ENCODE measurements at regions not wholly inside any gene's neighbourhood (a gene's known extent, or its start where the extent isn't known, plus 50 kb on each side); places are given as distances from the start of the nearest gene placed in this dataset.
A peak's percentile ranks its signal among the peaks of the same experiment; 100 is the strongest.

DNA sequence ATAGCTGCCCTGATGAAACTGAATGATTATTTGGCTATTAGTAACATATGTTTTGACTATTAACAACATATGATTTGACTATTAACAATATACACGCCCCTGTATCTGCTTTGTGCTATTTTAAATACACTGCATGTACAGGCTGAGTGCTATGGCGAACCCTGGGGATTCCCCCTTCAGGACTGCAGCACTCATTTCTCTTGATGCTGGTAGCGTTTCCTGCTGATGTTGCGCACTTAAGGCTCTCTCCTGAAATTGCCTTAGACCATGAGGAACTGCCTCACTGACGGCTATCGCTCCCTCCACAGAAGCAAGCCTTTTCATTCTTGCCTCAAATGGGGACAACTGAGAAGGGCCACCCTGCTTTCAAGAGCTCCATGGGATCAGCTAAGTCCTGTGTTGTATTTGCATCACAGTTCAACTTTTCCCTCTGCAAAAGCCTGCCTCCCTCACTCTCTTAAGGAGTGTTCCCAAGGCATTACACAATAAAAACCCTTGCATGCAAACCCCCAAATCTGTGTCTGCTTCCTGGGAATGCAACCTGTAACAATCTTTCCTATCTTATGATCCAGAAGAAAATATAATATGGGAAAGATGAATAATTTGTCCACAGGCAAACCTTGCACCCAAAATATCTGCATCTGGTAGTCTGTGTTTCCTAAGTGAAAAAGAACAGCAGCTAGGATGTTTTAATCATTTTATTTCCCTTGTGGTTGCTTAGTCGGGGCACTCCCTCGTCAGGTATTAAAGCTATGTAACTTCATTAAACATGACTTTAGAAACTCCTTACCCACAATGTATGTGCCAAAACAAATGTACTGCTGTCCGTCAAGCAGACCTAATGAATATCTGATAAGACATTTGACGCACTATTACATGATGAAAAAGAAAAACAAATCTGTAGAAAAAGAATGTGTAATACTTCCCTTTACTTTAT lies 456.4 kb downstream of the COL12A1 start:
- Histone ChIP-seq H3K27me3 (ENCODE audit: control insufficient read depth in 1 of 2, insufficient read depth in 2 of 2, low read length in 1 of 2) (no peaks in the 10 kb centered on the region), H3K36me3 (ENCODE audit: control insufficient read depth in 1 of 2, insufficient read depth in 2 of 2, low read length in 1 of 2) (no peaks in the 10 kb centered on the region), H3K27ac (ENCODE audit: low read depth in 1 of 2, low read length in 2 of 2) (no peak overlapping the region), H3K4me3 (ENCODE audit: low read length in 2 of 2) (no peak overlapping the region), H3K4me1 (ENCODE audit: control insufficient read depth in 1 of 2, insufficient read depth in 2 of 2, low read length in 2 of 2) (no peaks in the 10 kb centered on the region), H3K9me3 (ENCODE audit: control insufficient read depth, low read length) (no peaks in the 10 kb centered on the region)
- WGBS, 2 donors = 25 to 35% methylated on average over 10 of the region's 10 CpGs
- ATAC-seq (ENCODE audit: low FRiP score) (no peak), DNase-seq (no peak)
- intact Hi-C loops (cut with DNase I) = no loop called here

GRCh38 chr6:74745670-74746069 lies 460.2 kb downstream of the COL12A1 start:
- WGBS, 2 donors = 24 to 25% methylated on average over 1 of the region's 1 CpG

DNA sequence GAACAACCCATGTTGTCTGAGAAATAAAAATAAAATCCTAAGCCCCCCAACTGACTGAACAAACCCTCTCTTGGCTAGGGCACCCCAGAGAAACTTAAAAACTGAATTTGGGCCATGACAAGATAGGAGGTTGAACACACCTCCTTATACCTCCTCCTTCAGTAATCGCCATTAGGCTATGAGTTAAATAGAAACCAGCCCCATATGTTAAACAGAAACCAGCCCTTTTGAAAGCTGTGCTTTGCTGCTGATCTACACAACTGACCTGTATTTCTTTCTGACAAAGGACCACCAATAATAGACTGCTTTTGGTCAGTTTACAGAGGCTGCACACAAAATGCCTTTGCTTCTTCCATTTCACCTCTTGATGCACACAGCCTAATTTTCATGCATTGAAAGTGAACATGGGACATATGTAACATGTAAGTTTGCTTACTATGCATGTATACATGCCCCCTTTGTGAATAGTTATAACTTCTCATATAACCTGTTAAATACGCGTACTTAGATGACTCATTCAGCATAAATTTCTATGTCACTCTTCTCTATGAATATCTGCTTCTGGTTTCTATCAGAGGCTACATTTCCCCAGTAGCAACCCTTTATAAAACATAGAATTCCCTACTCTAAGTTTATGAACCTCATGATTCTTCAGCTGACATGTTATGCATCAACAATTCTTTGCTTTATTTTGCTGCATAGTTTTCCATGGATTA lies 462.9 kb downstream of the COL12A1 start:
- Histone ChIP-seq H3K27ac (ENCODE audit: low read depth in 1 of 2, low read length in 2 of 2) (no peak overlapping the region), H3K4me1 (ENCODE audit: control insufficient read depth in 1 of 2, insufficient read depth in 2 of 2, low read length in 2 of 2) (no peaks in the 10 kb centered on the region), H3K9me3 (ENCODE audit: control insufficient read depth, low read length) (no peaks in the 10 kb centered on the region), H3K36me3 (ENCODE audit: control insufficient read depth in 1 of 2, insufficient read depth in 2 of 2, low read length in 1 of 2) (no peaks in the 10 kb centered on the region), H3K4me3 (ENCODE audit: low read length in 2 of 2) (no peak overlapping the region), H3K27me3 (ENCODE audit: control insufficient read depth in 1 of 2, insufficient read depth in 2 of 2, low read length in 1 of 2) (no peaks in the 10 kb centered on the region)
- intact Hi-C loops (cut with DNase I) = no loop called here
- 75 to 91% methylated on average over 3 of the region's 3 CpGs for WGBS, 2 donors
- ATAC-seq (ENCODE audit: low FRiP score) = no peak
- DNase-seq = no peak

More at GRCh38 chr6:74745670-74746069, 460.2 kb downstream of the COL12A1 start:
- no peak for DNase-seq
- Histone ChIP-seq H3K9me3 (ENCODE audit: control insufficient read depth, low read length) (no peaks in the 10 kb centered on the region), H3K27me3 (ENCODE audit: control insufficient read depth in 1 of 2, insufficient read depth in 2 of 2, low read length in 1 of 2) (no peaks in the 10 kb centered on the region), H3K4me3 (ENCODE audit: low read length in 2 of 2) (no peak overlapping the region), H3K36me3 (ENCODE audit: control insufficient read depth in 1 of 2, insufficient read depth in 2 of 2, low read length in 1 of 2) (no peaks in the 10 kb centered on the region), H3K27ac (ENCODE audit: low read depth in 1 of 2, low read length in 2 of 2) (no peak overlapping the region), H3K4me1 (ENCODE audit: control insufficient read depth in 1 of 2, insufficient read depth in 2 of 2, low read length in 2 of 2) (no peaks in the 10 kb centered on the region)
- no peak for ATAC-seq (ENCODE audit: low FRiP score)
- intact Hi-C loops (cut with DNase I) = no loop called here

- intact Hi-C loops (cut with DNase I) = no loop called here
These were observed 464.2 kb downstream of the COL12A1 start for GRCh38 chr6:74741646-74742045.

GRCh38 chr6:74735304-74735703 lies 470.5 kb downstream of the COL12A1 start:
- H3K4me1 ChIP-seq (ENCODE audit: control insufficient read depth in 1 of 2, insufficient read depth in 2 of 2, low read length in 2 of 2) = no peaks in the 10 kb centered on the region
- intact Hi-C loops (cut with DNase I) = loop anchor here in 1 of 2 donors (10.0 kb wide), 1 partner anchor 469 kb away; the partner anchor contains the start of gene COL12A1
- no peak overlapping the region for H3K4me3 ChIP-seq (ENCODE audit: low read length in 2 of 2)
- DNase-seq (no peak), ATAC-seq (ENCODE audit: low FRiP score) (peak; percentile 81)
- 2 to 4% methylated on average over 2 of the region's 2 CpGs for WGBS, 2 donors
- peaks cover 2% of the 10 kb centered on the region for H3K9me3 ChIP-seq (ENCODE audit: control insufficient read depth, low read length)
- H3K27me3 ChIP-seq (ENCODE audit: control insufficient read depth in 1 of 2, insufficient read depth in 2 of 2, low read length in 1 of 2) = no peaks in the 10 kb centered on the region
- H3K36me3 ChIP-seq (ENCODE audit: control insufficient read depth in 1 of 2, insufficient read depth in 2 of 2, low read length in 1 of 2) = no peaks in the 10 kb centered on the region
- H3K27ac ChIP-seq (ENCODE audit: low read depth in 1 of 2, low read length in 2 of 2) = no peak overlapping the region

More at GRCh38 chr6:74741646-74742045, 464.2 kb downstream of the COL12A1 start:
- ATAC-seq (ENCODE audit: low FRiP score) (no peak), DNase-seq (no peak)
- no peaks in the 10 kb centered on the region for H3K36me3 ChIP-seq (ENCODE audit: control insufficient read depth in 1 of 2, insufficient read depth in 2 of 2, low read length in 1 of 2)
- H3K4me3 ChIP-seq (ENCODE audit: low read length in 2 of 2) = no peak overlapping the region
- WGBS, 2 donors = 77 to 83% methylated on average over 1 of the region's 1 CpG
- no peaks in the 10 kb centered on the region for H3K4me1 ChIP-seq (ENCODE audit: control insufficient read depth in 1 of 2, insufficient read depth in 2 of 2, low read length in 2 of 2)
- no peak overlapping the region for H3K27ac ChIP-seq (ENCODE audit: low read depth in 1 of 2, low read length in 2 of 2)
- no peaks in the 10 kb centered on the region for H3K27me3 ChIP-seq (ENCODE audit: control insufficient read depth in 1 of 2, insufficient read depth in 2 of 2, low read length in 1 of 2)
- no peaks in the 10 kb centered on the region for H3K9me3 ChIP-seq (ENCODE audit: control insufficient read depth, low read length)

- Histone ChIP-seq H3K36me3 (ENCODE audit: control insufficient read depth in 1 of 2, insufficient read depth in 2 of 2, low read length in 1 of 2) (no peaks in the 10 kb centered on the region), H3K9me3 (ENCODE audit: control insufficient read depth, low read length) (peaks cover 2% of the 10 kb centered on the region), H3K27ac (ENCODE audit: low read depth in 1 of 2, low read length in 2 of 2) (no peak overlapping the region), H3K4me1 (ENCODE audit: control insufficient read depth in 1 of 2, insufficient read depth in 2 of 2, low read length in 2 of 2) (no peaks in the 10 kb centered on the region), H3K27me3 (ENCODE audit: control insufficient read depth in 1 of 2, insufficient read depth in 2 of 2, low read length in 1 of 2) (no peaks in the 10 kb centered on the region), H3K4me3 (ENCODE audit: low read length in 2 of 2) (no peak overlapping the region)
- intact Hi-C loops (cut with DNase I) = loop anchor here in 1 of 2 donors (10.0 kb wide), 1 partner anchor 470 kb away; the partner anchor contains the start of gene COL12A1
- ATAC-seq (ENCODE audit: low FRiP score) = no peak
- no peak for DNase-seq
- 16 to 27% methylated on average over 3 of the region's 3 CpGs for WGBS, 2 donors
These were observed 471.0 kb downstream of the COL12A1 start for GRCh38 chr6:74734901-74735300.

- Histone ChIP-seq H3K36me3 (ENCODE audit: control insufficient read depth in 1 of 2, insufficient read depth in 2 of 2, low read length in 1 of 2) (no peaks in the 10 kb centered on the region), H3K9me3 (ENCODE audit: control insufficient read depth, low read length) (peaks cover 2% of the 10 kb centered on the region), H3K27ac (ENCODE audit: low read depth in 1 of 2, low read length in 2 of 2) (no peak overlapping the region), H3K4me3 (ENCODE audit: low read length in 2 of 2) (no peak overlapping the region), H3K27me3 (ENCODE audit: control insufficient read depth in 1 of 2, insufficient read depth in 2 of 2, low read length in 1 of 2) (no peaks in the 10 kb centered on the region), H3K4me1 (ENCODE audit: control insufficient read depth in 1 of 2, insufficient read depth in 2 of 2, low read length in 2 of 2) (no peaks in the 10 kb centered on the region)
- no peak for DNase-seq
- intact Hi-C loops (cut with DNase I) = loop anchor here in 1 of 2 donors (10.0 kb wide), 1 partner anchor 471 kb away; the partner anchor contains the start of gene COL12A1
- ATAC-seq (ENCODE audit: low FRiP score) = peak; percentile 31
- 71 to 95% methylated on average over 2 of the region's 2 CpGs for whole genome bisulfite sequencing, 2 donors
These were observed 471.8 kb downstream of the COL12A1 start for GRCh38 chr6:74733830-74734620.

DNA sequence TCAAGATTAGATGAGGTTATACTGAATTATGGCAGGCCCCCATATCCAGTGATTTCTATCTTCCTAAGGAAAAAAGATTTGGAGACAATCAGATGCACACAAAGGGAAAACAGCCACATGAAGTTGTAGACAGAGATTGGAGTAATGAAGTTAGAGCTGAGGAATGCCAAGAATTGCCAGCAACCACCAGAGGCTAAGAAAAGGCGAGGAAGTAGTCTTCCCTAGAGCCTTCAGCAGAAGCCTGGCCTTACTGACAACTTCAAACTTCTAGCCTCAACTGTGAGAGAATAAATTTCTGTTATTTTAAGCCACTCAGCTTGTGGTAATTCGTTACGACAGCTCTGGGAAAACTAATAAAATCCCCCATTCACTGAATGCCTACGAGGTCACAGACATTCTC lies 473.9 kb downstream of the COL12A1 start:
- peaks cover 2% of the 10 kb centered on the region for H3K9me3 ChIP-seq (ENCODE audit: control insufficient read depth, low read length)
- no peak overlapping the region for H3K4me3 ChIP-seq (ENCODE audit: low read length in 2 of 2)
- no peak for DNase-seq
- H3K27me3 ChIP-seq (ENCODE audit: control insufficient read depth in 1 of 2, insufficient read depth in 2 of 2, low read length in 1 of 2) = no peaks in the 10 kb centered on the region
- no peaks in the 10 kb centered on the region for H3K4me1 ChIP-seq (ENCODE audit: control insufficient read depth in 1 of 2, insufficient read depth in 2 of 2, low read length in 2 of 2)
- ATAC-seq (ENCODE audit: low FRiP score) = no peak
- WGBS, 2 donors = 60 to 83% methylated on average over 4 of the region's 4 CpGs
- intact Hi-C loops (cut with DNase I) = loop anchor here in 1 of 2 donors (10.0 kb wide), 1 partner anchor 473 kb away; the partner anchor contains the start of gene COL12A1
- no peak overlapping the region for H3K27ac ChIP-seq (ENCODE audit: low read depth in 1 of 2, low read length in 2 of 2)
- H3K36me3 ChIP-seq (ENCODE audit: control insufficient read depth in 1 of 2, insufficient read depth in 2 of 2, low read length in 1 of 2) = no peaks in the 10 kb centered on the region

All from aorta (tissue), 5 donors.